ENCODE measurements at regions not wholly inside any gene's neighbourhood (a gene's known extent, or its start where the extent isn't known, plus 50 kb on each side); places are given as distances from the start of the nearest gene placed in this dataset.
"Not testable (repeated sequence)": the region's sequence is repeated elsewhere in the genome, so short reads cannot be mapped to it uniquely, and the experiment has no call there.

GRCh38 chr2:203623661-203624060, 82.8 kb upstream of the CD28 start:
- no peak overlapping the region for H3K27ac ChIP-seq (ENCODE audit: low read depth, low read length, poor library complexity, severe bottlenecking)
- BruUV-seq (replicated peaks) = no TSS peak
- no peak overlapping the region for H2AFZ ChIP-seq (ENCODE audit: low read length)
- H3K36me3 ChIP-seq (ENCODE audit: insufficient read depth, low read length) = no peaks in the 10 kb centered on the region; the same call in 1 of the 2 replicates
- intact Hi-C loops (cut with micrococcal nuclease; ENCODE audit: unreplicated experiment) = no loop called here
- no peak overlapping the region for H3K4me2 ChIP-seq (ENCODE audit: low read length)
- peaks cover 10% of the 10 kb centered on the region for H3K4me1 ChIP-seq (ENCODE audit: insufficient read depth, low read length, poor library complexity, severe bottlenecking)
- H3K9me3 ChIP-seq (ENCODE audit: low read length) = peaks cover 8% of the 10 kb centered on the region; the same call in 1 of the 2 replicates
- ChIA-PET CTCF (ENCODE audit: unreplicated experiment) (no interaction called here), POLR2A (interaction anchor here (0.7 to 1.2 kb wide), 3 partner anchors 8 to 39 kb away, joined by 3 to 6 read pairs (median 4); no protein-coding TSS in a partner anchor)
- H3K4me3 ChIP-seq (ENCODE audit: low read depth, low read length, poor library complexity, severe bottlenecking) = no peak overlapping the region
- DNase-seq (ENCODE audit: low spot score) = no peak
- TF ChIP-seq CTCF (conservative IDR thresholded peaks at IDR 0.05; ENCODE audit: low read length) = no peak
- H3K79me2 ChIP-seq (ENCODE audit: insufficient read depth, low read depth, low read length) = no peaks in the 10 kb centered on the region
- H3K9me2 ChIP-seq (ENCODE audit: insufficient read depth, low read length) = no peaks in the 10 kb centered on the region
- H4K20me1 ChIP-seq (ENCODE audit: insufficient read depth, low read length) = no peaks in the 10 kb centered on the region

- Histone ChIP-seq H2AFZ (ENCODE audit: low read length) (no peak overlapping the region), H4K20me1 (ENCODE audit: insufficient read depth, low read length) (no peaks in the 10 kb centered on the region), H3K79me2 (ENCODE audit: insufficient read depth, low read depth, low read length) (no peaks in the 10 kb centered on the region), H3K27ac (ENCODE audit: low read depth, low read length, poor library complexity, severe bottlenecking) (no peak overlapping the region), H3K9me3 (ENCODE audit: low read length) (peaks cover 8% of the 10 kb centered on the region; the same call in 1 of the 2 replicates), H3K4me2 (ENCODE audit: low read length) (no peak overlapping the region), H3K36me3 (ENCODE audit: insufficient read depth, low read length) (no peaks in the 10 kb centered on the region; the same call in 1 of the 2 replicates), H3K4me1 (ENCODE audit: insufficient read depth, low read length, poor library complexity, severe bottlenecking) (peaks cover 10% of the 10 kb centered on the region), H3K4me3 (ENCODE audit: low read depth, low read length, poor library complexity, severe bottlenecking) (no peak overlapping the region), H3K9me2 (ENCODE audit: insufficient read depth, low read length) (no peaks in the 10 kb centered on the region)
- ChIA-PET POLR2A (no interaction called here), CTCF (ENCODE audit: unreplicated experiment) (no interaction called here)
- intact Hi-C loops (cut with micrococcal nuclease; ENCODE audit: unreplicated experiment) = no loop called here
- no peak for TF ChIP-seq EZH2phosphoT487 (IDR thresholded peaks at IDR 0.05; ENCODE audit: borderline replicate concordance, low read depth, low read length)
- no peak for TF ChIP-seq CTCF (conservative IDR thresholded peaks at IDR 0.05; ENCODE audit: low read length)
- DNase-seq (ENCODE audit: low spot score) = no peak
- no TSS peak for BruUV-seq (replicated peaks)
Observed at GRCh38 chr2:203625701-203626100, 80.7 kb upstream of the CD28 start.

GRCh38 chr2:203626247-203626646, 80.2 kb upstream of the CD28 start:
- intact Hi-C loops (cut with micrococcal nuclease; ENCODE audit: unreplicated experiment); H3K4me1 ChIP-seq (ENCODE audit: insufficient read depth, low read length, poor library complexity, severe bottlenecking); CTCF ChIA-PET (ENCODE audit: unreplicated experiment); H3K36me3 ChIP-seq (ENCODE audit: insufficient read depth, low read length); H3K4me2 ChIP-seq (ENCODE audit: low read length); H3K27ac ChIP-seq (ENCODE audit: low read depth, low read length, poor library complexity, severe bottlenecking); H3K79me2 ChIP-seq (ENCODE audit: insufficient read depth, low read depth, low read length); H3K9me2 ChIP-seq (ENCODE audit: insufficient read depth, low read length); DNase-seq (ENCODE audit: low spot score); H2AFZ ChIP-seq (ENCODE audit: low read length); BruUV-seq (replicated peaks); H3K9me3 ChIP-seq (ENCODE audit: low read length); H4K20me1 ChIP-seq (ENCODE audit: insufficient read depth, low read length); H3K4me3 ChIP-seq (ENCODE audit: low read depth, low read length, poor library complexity, severe bottlenecking): not testable (repeated sequence)
- POLR2A ChIA-PET = interaction anchor here (0.6 kb wide), 1 partner anchor 15 kb away, joined by 6 read pairs; no protein-coding TSS in a partner anchor

Measured in OCI-LY7 (cell line).